HG02885 (cell line): ENCODE measurements at regions not wholly inside any gene's neighbourhood (a gene's known extent, or its start where the extent isn't known, plus 50 kb on each side); places are given as distances from the start of the nearest gene placed in this dataset.

ENCODE experiments used
- ATAC-seq: cut with Tn5 transposase; IDR thresholded peaks from one replicate; pipeline ENCODE4 v1.9.1; 2021; ENCODE audit warnings: mild to moderate bottlenecking; ENCODE audit not compliant: unreplicated experiment, poor library complexity

DNA sequence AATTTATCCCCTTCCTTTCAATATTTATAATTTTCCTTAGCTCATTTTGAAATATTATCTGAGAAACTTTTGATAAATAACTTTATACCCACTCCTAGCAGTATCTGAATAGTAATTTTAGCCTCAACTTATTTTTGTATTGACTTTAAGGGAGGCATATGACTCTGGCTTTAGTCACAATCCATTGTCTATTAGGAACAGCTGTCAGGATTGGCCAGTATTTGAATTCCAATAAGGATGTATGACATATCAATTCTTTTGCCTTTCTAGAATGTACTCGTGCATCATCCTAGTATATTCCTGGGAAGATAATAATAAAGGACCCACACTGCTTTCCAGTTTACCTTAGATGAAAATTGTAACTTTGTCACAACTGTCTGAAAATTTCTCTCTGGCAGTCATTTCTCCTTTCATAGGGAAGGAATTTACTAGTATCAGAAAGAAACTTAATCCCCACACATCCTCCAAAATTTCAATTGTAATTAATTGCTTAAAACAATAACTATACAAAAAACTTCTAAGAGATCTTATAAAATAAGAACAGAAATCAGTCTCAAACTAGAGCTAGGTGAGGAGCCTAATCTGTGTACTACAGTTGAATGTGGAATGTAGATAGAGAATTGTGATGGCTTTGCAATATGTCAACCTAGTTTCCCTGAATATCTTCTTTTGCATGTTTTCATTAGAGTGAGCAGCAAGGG lies 121.0 kb upstream of the EPHA5 start:
- no peak for ATAC-seq

DNA sequence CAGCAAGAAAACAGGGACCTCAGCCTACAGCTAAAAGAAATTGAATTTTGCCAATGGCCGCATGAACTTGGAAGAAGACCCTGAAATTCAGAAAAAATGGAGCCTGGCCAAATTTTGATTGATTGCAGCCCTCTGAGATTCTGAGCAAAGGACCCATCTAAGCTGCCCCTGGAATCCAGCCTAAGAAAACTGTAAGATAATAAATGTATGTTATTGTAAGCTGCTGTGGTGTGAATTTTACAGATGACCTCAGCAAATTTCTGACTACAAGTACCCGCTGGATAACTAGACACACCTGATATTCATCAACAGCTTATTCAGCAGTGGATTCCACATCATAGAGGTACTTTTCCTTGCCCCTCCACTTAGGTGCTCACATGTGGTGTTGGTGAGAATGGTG lies 119.5 kb upstream of the EPHA5 start:
- no peak for ATAC-seq

DNA sequence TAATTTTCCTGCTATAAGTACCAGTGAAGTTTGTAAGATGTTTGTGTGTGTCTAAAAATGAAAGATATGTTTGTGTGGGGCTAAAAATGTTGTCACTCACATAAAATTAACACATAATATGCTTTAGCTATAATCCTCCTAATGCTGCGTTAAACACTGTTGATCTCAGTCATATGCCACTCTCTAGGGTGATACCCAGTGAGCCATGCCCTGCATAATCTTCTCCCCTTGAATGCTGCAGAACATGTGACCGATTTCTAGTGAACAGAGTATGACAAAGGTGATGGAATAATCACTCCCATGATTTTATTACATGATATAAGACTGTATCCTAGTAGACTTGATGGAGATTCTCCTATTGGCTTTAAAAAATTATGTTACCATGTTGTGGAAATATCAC lies 119.1 kb upstream of the EPHA5 start:
- ATAC-seq, result no peak

DNA sequence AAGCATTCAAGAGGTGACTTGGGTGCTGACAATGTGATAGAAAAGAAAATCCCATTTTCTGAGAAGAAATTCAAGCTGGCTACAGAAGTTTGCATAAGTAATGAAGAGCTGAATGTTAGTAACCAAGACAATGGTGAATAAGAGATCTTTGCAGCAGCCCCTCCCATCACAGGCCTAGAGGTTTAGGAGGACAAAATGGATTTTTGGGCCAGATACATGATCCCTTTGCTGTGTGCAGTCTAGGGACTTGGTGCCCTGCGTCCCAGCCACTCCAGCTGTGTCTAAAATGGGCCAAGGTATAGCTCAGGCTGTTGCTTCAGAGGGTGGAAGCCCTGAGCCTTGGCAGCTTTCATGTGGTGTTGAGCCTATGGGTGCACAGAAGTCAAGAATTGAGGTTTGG lies 107.0 kb upstream of the EPHA5 start:
- no peak for ATAC-seq

DNA sequence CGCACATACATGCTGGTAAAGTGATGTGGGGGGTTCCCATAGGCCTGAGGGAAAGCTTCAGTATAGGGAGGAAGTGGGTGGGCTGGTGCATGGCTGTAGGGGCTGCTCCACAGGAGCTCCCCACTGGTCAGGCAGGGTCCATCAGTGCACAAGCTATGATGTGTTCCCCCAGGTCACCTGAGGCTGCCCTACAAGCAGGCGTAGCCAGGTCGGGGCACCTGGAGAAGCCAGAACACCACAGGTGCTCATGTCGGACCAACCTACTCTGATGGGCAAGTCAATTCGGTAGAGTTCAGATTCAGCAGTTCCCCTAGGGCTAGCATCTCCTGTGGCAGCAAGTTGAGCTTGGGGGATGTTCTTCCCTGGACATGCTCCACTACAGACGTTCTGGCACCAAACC lies 103.3 kb upstream of the EPHA5 start:
- no peak for ATAC-seq

DNA sequence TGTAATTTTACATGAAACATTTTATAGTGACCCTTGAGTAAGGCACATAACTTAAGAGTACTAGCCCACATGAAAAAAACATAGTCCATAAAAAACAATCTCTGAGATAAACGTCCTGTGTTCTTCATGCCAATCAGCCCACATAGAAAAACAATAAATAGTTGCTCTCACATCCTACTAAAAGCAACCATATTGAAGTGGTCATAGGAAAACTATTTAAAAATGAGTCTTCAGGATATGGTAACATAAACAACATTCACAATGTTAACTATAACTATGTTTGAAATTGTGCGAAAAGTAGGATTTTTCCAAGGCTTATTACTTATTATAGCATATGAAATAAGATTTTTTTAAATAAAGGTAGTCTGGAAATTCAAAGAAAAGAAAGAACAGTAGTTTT lies 77.1 kb upstream of the EPHA5 start:
- no peak for ATAC-seq

DNA sequence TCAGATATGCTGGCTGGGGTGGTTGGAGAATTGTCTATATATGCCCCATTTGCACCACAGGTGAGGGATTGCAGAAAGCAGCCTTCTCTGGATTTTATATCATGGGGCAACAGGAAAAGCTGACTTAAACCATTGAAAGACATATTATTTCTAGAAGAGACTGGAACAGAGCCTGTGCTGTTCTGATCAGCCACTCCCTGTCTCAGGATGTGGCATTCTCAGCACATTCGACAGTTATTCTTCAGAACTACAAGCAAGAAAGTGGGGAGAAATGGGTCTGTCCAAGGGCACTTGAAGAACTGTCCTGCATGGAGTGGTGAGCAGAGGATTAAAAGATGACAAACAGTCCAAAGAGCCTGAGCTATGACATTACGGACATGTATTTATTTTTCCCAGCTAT lies 67.8 kb upstream of the EPHA5 start:
- no peak for ATAC-seq

DNA sequence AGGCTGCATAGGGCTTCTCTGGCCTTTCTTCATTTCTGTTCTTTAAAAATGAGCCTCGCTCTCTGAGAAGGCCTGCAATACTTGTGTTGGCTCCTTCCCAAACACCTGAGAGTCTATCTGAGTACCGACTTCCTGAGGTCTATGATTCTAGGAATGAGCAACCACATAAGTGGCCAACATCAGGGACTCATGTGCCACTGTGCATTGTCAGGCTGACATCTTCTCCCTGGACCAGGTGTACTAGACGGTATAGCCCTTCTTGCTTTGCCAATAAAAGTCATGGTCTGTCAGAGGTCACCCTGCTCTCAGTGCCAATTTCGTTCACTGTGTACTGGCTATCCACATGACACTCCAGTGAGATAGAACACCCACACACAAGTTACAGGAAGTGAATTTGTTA lies 67.4 kb upstream of the EPHA5 start:
- ATAC-seq, result no peak

DNA sequence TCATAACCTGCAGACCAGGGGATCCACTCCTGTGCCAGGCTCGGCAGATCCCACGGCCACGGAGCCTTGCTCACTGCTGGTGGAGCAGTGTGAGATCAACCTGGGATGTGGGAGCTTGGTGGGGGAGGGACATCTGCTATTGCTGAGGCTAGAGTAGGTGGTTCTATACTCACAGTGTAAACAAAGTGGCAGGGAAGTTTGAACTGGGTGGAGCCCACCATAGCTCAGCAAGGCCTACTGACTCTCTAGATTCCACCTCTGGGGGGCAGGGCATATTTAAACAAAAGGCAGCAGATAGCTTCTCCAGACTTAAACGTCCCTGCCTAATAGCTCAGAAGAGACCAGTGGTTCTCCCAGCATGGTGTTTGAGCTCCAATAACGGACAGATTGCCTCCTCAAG lies 54.7 kb upstream of the EPHA5 start:
- no peak for ATAC-seq
